Activated CD4-positive, alpha-beta T cell treated with anti-CD3 and anti-CD28 coated beads, Interleukin-2, amount 10 ng/mL, durations not matched to agents 24 days and 14 days (primary cell): ENCODE measurements at regions not wholly inside any gene's neighbourhood (a gene's known extent, or its start where the extent isn't known, plus 50 kb on each side); places are given as distances from the start of the nearest gene placed in this dataset.

Source experiments
- DNase-seq: peaks from one replicate; pipeline ENCODE4 v3.0.0; 2022
- H3K27ac Mint-ChIP-seq: one replicate; pipeline ENCODE4 v1.8.0; 2022; ENCODE audit warnings: mild to moderate bottlenecking, mixed read lengths
- H3K27me3 Mint-ChIP-seq: one replicate; pipeline ENCODE4 v1.8.0; 2022; ENCODE audit warnings: mixed read lengths
- H3K36me3 Mint-ChIP-seq: one replicate; pipeline ENCODE4 v1.8.0; 2022; ENCODE audit warnings: low read depth, mild to moderate bottlenecking, mixed read lengths
- H3K4me1 Mint-ChIP-seq: one replicate; pipeline ENCODE4 v1.8.0; 2021; ENCODE audit warnings: mixed read lengths
- H3K4me3 Mint-ChIP-seq: one replicate; pipeline ENCODE4 v1.8.0; 2022; ENCODE audit warnings: mild to moderate bottlenecking, moderate library complexity, mixed read lengths
- H3K9me3 Mint-ChIP-seq: one replicate; pipeline ENCODE4 v1.8.0; 2021; ENCODE audit warnings: mixed read lengths
- intact Hi-C: fragments of 100-400 bp; cut with micrococcal nuclease; formaldehyde crosslinking; loops from one replicate; pipeline ENCODE4 v1.15.1; 2023

DNA sequence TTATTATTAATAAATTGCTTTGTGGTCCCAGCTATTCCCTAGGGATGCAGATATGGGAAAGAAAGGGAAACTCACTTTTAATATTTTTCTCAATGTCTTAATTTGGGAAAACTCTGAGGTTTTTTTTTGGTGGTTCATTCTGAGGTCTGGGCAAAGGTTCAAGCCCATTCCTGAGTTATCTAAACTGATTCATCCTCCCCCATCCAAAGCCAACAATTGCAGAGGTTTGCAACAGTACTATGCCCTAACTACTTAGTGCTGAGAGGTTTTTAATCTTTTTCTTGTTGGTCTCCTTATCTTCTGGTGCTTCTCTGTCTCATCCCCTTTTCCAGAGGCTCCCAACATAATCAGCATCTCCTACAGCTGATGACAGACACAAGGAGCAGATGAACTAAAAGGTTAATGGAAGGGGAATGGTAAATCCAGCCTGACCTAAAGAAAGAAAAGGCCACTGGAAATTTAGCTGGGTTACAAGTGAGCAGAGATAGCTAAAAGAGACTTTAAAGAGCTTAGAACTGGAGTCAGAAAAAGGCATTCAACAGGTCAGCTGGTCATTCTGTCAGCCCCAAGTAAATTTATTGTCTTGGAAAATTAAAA is 390.4 kb downstream of the TGFB2 start:
- Mint-ChIP-seq H3K4me1 (no peaks in the 10 kb centered on the region), H3K27me3 (no peaks in the 10 kb centered on the region), H3K27ac (no peak overlapping the region), H3K4me3 (no peak overlapping the region), H3K36me3 (no peaks in the 10 kb centered on the region), H3K9me3 (no peaks in the 10 kb centered on the region)
- intact Hi-C loops, result no loop called here
- no peak for DNase-seq

DNA sequence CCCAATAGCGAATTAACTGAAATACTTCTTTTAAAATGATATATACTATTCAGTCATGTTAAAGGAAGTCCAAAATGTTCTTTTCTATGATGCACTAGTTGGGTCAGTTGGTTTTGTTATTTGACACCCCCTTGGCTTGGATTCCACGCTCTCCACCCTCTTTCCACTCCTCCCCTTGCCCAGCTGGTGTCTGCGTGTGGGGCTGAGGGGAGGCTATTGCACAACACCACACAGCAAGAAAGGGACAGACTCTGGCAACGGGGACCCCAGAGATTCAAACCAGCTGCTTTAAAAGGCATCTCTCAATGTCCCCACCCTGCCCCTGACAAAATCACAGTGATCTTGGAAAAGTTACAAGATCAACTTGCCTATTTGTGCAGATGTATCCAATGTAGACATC is 394.3 kb downstream of the TGFB2 start:
- intact Hi-C loops, result no loop called here
- Mint-ChIP-seq H3K36me3 (no peaks in the 10 kb centered on the region), H3K27ac (no peak overlapping the region), H3K4me1 (no peaks in the 10 kb centered on the region), H3K4me3 (no peak overlapping the region), H3K9me3 (no peaks in the 10 kb centered on the region), H3K27me3 (no peaks in the 10 kb centered on the region)
- no peak for DNase-seq

DNA sequence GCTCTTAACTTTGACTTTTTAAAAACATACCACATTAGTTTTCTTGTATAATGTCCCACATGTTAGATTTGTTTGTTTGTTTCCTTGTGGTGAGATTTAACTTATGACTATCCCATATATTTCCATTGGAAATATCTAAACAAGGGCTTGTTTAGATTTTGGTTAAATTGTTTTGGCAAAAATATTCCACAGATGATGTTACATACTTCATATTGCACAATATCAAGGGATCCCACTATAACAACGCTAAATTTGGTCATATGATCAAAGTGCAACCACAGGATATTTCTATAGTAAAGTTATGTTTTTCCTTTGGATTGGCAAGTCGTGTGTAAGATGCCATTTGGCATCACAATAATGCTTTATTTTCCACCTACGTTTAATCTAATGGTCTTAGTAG is 396.7 kb downstream of the TGFB2 start:
- Mint-ChIP-seq H3K4me1 (no peaks in the 10 kb centered on the region), H3K9me3 (no peaks in the 10 kb centered on the region), H3K36me3 (no peaks in the 10 kb centered on the region), H3K27me3 (no peaks in the 10 kb centered on the region), H3K27ac (no peak overlapping the region), H3K4me3 (no peak overlapping the region)
- DNase-seq, result no peak
- intact Hi-C loops, result no loop called here

DNA sequence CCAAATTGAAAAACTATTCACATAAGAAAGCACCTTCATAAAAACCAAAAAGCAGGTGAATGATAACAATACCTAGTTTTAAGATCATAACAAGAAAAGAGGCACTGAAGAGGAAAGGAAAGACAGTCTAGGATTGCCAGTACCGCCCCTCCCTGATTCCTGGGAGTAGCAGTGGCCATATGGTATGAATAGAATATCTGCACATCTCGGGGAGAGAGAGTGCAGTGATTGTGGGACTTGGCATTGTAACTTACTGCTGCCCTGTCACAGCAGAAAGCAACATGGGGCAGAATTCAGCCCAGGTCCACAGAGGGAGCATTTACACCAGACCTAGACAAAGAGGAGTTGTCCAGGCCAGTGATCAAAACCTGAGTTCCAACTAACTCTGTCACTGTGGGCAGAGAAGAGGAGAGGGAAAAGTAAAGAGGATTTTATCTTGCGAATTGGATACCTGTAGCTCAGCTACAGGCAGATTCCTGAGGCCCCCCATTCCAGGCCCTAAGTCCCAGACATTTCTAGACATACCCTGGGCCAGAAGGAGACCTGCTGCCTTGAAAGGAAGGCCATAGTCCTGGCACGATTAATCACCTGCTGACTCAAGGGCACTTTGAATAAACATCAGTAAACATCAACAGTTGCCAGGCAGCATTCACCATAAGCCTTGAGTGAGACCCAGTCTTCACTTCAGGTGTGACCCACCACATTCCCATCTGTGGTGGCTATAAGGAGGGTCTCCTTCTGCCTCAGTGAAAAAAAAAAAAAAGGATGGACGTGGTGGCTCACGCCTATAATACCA is 397.5 kb downstream of the TGFB2 start:
- intact Hi-C loops, result no loop called here
- Mint-ChIP-seq H3K36me3 (no peaks in the 10 kb centered on the region), H3K27ac (no peak overlapping the region), H3K4me1 (no peaks in the 10 kb centered on the region), H3K4me3 (no peak overlapping the region), H3K27me3 (no peaks in the 10 kb centered on the region), H3K9me3 (no peaks in the 10 kb centered on the region)
- DNase-seq, result no peak

DNA sequence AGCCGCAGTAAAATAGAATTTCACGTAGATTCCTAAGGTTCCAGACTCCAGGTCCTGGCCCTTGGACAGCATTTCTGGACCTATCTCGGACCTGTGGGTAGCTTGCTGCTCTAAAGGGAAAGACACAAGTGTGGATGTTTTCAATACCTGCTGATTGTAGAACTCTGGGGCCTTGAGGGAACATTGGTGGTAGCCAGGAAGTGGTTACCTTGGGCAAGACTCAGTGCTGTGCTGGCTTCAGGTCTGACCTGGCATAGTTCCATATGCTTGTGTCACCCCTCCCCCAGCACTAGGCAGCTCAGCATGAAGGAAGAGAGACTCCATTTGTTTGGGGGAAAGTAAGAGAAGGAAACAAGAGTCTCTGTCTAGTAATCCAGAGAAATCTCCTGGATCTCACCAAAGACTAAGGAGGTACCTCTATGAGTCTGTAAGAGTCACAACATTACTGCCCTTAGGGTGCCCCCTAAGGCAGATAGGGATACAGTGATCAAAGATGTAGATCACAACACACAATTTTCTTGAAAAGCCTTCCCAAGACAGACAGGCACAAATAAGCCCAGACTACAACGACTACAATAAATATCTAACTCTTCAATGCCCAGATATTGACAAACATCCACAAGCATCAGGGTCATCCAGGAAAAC is 398.8 kb downstream of the TGFB2 start:
- no peak for DNase-seq
- no peaks in the 10 kb centered on the region for H3K4me1 Mint-ChIP-seq
- H3K27ac Mint-ChIP-seq, result no peak overlapping the region
- no peaks in the 10 kb centered on the region for H3K9me3 Mint-ChIP-seq
- intact Hi-C loops, result no loop called here
- H3K27me3 Mint-ChIP-seq, result no peaks in the 10 kb centered on the region
- H3K36me3 Mint-ChIP-seq, result no peaks in the 10 kb centered on the region
- no peak overlapping the region for H3K4me3 Mint-ChIP-seq

DNA sequence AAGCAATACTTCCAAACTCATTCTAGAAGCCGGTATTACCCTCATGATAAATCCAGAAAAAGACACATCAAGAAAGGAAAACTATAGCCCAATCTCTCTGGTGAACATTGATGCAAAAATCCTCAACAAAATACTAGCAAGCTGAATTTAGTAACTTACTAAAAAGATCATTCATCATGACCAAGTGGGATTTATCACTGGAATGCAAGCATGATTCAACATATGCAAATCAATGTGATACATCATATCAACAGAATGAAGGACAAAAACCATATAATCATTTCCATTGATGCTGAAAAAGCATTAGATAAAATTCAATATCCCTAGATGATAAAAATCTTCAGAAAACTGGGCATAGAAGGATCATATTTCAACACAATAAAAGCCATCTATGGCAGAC is 402.9 kb downstream of the TGFB2 start:
- Mint-ChIP-seq H3K4me1 (no peaks in the 10 kb centered on the region), H3K27me3 (no peaks in the 10 kb centered on the region), H3K4me3 (no peak overlapping the region), H3K9me3 (no peaks in the 10 kb centered on the region), H3K27ac (no peak overlapping the region), H3K36me3 (no peaks in the 10 kb centered on the region)
- DNase-seq, result no peak
- intact Hi-C loops, result no loop called here

DNA sequence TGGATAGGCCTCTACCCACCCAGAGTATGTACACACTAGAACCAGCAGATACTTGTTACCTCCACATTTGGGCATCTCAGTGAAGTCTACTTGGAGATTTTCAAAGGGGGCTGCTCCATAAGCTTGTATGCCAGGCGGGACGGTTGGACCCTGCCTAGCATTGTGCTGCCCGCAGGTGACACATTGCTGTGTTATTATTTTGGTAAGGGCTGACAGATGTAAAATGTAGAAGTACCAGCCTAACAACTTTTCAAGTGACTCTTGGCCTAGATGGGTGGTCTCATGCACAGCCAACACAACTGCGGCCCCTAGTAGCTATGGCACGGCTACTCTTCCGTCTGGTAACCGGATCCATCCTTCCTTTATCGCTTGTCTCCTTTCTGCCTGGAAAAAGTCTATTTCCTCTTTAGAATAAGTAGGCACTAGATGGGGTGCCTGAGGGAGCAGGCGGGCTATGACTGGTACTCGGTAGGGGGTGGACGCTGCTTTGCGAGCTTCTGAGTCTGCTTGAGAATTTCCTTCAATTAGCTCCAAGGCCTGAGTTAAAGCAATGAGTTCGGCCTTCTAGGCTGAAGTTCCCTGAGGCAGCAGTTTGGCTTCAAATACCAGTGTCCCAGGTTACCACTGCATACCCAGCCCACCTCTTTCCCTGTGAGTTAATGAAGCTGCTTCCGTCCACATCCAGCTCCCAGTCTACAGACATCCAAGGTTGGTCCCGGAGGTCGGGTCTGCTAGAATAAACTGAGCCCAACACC is 405.3 kb downstream of the TGFB2 start:
- no peaks in the 10 kb centered on the region for H3K27me3 Mint-ChIP-seq
- DNase-seq, result no peak

DNA sequence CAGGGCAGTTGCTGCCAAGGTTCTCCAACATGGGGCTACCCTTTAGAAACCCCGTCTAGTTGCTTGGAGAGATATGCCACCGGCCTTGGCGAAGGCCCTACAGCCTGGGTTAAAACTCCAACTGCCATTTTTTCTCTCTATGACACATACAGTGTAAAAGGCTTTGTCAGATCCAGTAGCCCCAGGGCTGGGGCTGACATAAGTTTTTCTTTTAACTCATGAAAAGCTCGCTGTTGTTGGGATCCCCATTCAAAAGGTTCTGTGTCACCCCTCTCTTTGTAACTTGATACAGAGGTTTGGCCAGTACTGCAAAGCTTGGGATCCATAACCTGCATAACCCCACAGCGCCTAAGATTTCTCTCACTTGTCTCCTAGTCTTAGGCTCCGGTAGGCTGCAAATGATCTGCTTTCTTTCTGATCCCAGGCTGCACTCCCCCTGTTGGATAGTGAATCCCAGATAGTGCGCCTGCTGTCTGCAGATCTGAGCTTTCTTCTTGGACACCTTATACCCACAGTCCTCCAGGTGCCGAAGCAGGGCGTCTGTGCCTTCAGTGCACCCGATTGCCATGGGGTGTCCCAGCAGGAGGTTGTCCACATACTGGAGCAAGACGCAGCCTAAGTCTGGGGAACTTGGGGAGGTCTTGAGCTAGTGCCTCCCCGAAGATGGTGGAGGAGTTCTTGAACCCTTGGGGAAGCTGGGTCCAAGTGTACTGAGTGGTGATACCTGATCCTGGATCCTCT is 406.2 kb downstream of the TGFB2 start:
- no peak for DNase-seq
- Mint-ChIP-seq H3K4me1 (no peaks in the 10 kb centered on the region), H3K36me3 (no peaks in the 10 kb centered on the region), H3K4me3 (no peak overlapping the region), H3K9me3 (no peaks in the 10 kb centered on the region), H3K27me3 (no peaks in the 10 kb centered on the region), H3K27ac (no peak overlapping the region)
- intact Hi-C loops, result no loop called here

More for the DNA sequence above, 405.3 kb downstream of the TGFB2 start:
- no peaks in the 10 kb centered on the region for H3K9me3 Mint-ChIP-seq
- H3K36me3 Mint-ChIP-seq, result no peaks in the 10 kb centered on the region
- H3K4me3 Mint-ChIP-seq, result no peak overlapping the region
- H3K4me1 Mint-ChIP-seq, result no peaks in the 10 kb centered on the region
- intact Hi-C loops, result no loop called here
- H3K27ac Mint-ChIP-seq, result no peak overlapping the region

DNA sequence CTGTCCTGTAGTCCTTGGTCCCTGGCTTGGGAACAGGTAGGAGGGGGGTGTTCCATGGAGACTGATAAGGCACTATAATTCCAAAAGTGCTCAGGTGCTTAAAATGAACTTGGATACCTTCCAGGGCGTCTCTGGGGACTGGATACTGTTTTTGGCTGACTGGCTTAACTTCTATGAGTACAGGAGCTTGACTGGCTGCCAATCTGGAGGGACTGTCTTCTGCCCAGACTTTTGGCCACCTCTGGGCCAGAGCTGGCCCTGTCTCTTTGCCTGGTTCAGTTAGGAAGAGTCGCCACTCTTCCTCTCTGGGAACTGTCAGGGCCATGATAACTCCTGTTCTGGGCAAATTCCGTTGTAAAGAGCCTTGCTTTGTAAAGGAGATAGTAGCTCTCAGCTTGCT is 407.0 kb downstream of the TGFB2 start:
- intact Hi-C loops, result no loop called here
- H3K27me3 Mint-ChIP-seq, result no peaks in the 10 kb centered on the region
- no peaks in the 10 kb centered on the region for H3K36me3 Mint-ChIP-seq
- H3K9me3 Mint-ChIP-seq, result no peaks in the 10 kb centered on the region
- no peak for DNase-seq
- H3K27ac Mint-ChIP-seq, result no peak overlapping the region
- H3K4me3 Mint-ChIP-seq, result no peak overlapping the region
- H3K4me1 Mint-ChIP-seq, result no peaks in the 10 kb centered on the region

DNA sequence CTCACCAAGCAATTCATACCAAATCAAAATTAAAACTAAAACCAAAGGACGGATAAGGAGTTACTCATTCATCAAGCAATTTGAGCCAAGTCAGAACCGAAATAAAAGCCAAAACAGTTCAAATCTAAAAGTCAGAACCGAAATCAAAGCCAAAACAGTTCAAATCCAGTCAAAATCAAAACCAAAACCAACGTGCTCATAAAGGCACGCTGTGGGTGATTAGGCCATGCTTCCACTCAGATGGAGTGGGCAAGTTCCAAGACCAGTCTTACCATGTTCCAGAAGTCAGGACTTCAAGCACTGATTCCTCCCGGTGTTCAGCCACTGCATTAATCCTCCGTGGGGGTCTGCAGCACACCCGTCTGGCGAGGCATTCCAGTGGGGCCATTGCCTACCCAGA is 409.3 kb downstream of the TGFB2 start:
- no peak for DNase-seq
- no peak overlapping the region for H3K4me3 Mint-ChIP-seq
- no peaks in the 10 kb centered on the region for H3K36me3 Mint-ChIP-seq
- no peak overlapping the region for H3K27ac Mint-ChIP-seq
- H3K27me3 Mint-ChIP-seq, result no peaks in the 10 kb centered on the region
- no peaks in the 10 kb centered on the region for H3K9me3 Mint-ChIP-seq
- H3K4me1 Mint-ChIP-seq, result no peaks in the 10 kb centered on the region
- intact Hi-C loops, result no loop called here

DNA sequence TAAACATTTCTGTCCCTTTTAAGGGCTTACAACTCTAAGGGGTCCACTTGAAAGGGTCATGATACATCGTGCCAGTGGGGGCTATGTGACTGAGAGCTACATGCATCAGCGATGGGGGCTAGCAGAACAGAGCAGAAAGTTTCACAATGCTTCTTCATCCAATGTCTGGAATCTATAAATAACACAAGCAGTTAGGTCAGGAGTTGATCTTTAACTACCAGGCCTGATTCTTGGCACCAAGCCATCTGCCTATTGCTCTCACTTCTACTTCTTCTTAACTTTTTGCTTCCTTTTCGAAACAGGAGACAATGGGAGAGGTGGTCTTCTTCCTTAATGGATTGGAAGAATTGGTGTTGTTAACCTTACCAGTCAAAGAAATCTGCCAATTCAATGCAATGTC is 410.0 kb downstream of the TGFB2 start:
- H3K36me3 Mint-ChIP-seq, result no peaks in the 10 kb centered on the region
- H3K27ac Mint-ChIP-seq, result no peak overlapping the region
- no peaks in the 10 kb centered on the region for H3K27me3 Mint-ChIP-seq
- no peak overlapping the region for H3K4me3 Mint-ChIP-seq
- intact Hi-C loops, result no loop called here
- no peaks in the 10 kb centered on the region for H3K4me1 Mint-ChIP-seq
- H3K9me3 Mint-ChIP-seq, result no peaks in the 10 kb centered on the region
- no peak for DNase-seq

DNA sequence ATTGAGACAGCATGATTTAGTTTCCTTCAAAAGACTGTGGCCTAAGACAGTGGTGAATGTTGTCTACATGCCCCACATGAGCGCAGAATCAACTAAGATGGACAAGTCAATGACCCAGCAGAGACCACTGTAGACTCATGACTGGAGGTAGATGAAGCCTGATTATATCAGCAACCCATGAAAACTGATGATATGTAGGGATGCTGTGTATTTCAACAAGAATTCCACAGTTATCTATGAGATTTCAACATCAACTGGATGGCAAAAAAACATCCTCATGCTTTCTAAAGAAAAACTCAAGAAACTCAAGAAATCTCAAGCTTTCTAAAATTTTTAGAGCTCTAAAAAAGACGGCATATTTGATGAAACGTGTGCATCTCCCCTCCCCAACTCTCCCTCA is 413.9 kb upstream of the LYPLAL1 start:
- Mint-ChIP-seq H3K4me3 (no peak overlapping the region), H3K9me3 (no peaks in the 10 kb centered on the region), H3K27ac (no peak overlapping the region), H3K4me1 (no peaks in the 10 kb centered on the region), H3K27me3 (no peaks in the 10 kb centered on the region), H3K36me3 (no peaks in the 10 kb centered on the region)
- no peak for DNase-seq
- intact Hi-C loops, result no loop called here

DNA sequence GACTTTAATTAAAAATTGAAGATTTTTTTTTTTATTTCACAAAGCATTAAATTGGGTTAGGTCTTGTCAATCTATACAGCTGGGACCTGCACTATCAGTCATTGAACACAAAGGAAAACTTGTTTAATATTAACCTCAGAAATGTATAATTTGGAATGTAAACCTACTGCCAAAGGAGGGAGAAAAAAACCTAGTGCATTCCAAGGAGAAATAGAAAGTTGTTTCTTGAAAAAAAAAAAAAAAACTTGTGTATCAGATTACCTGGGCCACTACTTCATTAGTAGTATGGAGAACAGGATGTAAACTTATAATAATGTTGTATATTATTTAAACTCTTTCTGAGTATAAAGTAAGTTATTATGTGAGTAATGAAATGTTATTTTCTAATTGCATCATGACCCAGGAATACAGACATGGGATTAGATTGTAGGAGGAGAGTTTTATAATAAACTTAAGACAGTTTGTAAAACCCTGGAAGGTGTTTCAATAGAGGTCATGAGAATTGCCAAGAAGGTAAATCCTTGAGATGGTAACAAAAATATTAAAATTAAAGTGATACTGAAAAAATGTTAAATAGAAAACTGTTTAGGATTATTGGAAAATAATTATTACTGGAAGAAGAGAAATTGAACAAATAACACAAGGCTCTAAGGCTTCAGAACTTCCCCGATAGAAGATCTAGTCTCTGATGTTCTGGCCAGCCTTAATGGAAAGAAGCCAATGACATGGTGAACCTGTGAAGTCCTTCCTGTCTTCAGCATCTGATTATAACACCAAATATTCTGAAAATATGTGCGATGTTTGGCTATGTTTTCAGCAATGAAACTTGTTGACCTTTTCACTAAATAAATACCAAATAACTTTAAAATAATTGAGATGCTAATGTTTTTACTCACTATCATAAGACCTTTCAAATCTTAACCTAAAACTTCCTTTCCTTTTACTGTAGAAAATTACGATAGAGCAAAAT is 412.8 kb upstream of the LYPLAL1 start:
- DNase-seq, result no peak
- H3K9me3 Mint-ChIP-seq, result no peaks in the 10 kb centered on the region

More for the DNA sequence above, 412.8 kb upstream of the LYPLAL1 start:
- H3K27ac Mint-ChIP-seq, result no peak overlapping the region
- no peaks in the 10 kb centered on the region for H3K27me3 Mint-ChIP-seq
- H3K36me3 Mint-ChIP-seq, result no peaks in the 10 kb centered on the region
- intact Hi-C loops, result no loop called here
- no peak overlapping the region for H3K4me3 Mint-ChIP-seq
- H3K4me1 Mint-ChIP-seq, result no peaks in the 10 kb centered on the region
